CD4-positive, alpha-beta T cell treated with Interleukin-10 for 1 hour (primary cell): ENCODE measurements at regions not wholly inside any gene's neighbourhood (a gene's known extent, or its start where the extent isn't known, plus 50 kb on each side); places are given as distances from the start of the nearest gene placed in this dataset.
"Not testable (repeated sequence)": the region's sequence is repeated elsewhere in the genome, so short reads cannot be mapped to it uniquely, and the experiment has no call there.

Source experiments
- DNase-seq: peaks from one replicate; pipeline ENCODE4 v3.0.0-alpha.2; 2020

DNA sequence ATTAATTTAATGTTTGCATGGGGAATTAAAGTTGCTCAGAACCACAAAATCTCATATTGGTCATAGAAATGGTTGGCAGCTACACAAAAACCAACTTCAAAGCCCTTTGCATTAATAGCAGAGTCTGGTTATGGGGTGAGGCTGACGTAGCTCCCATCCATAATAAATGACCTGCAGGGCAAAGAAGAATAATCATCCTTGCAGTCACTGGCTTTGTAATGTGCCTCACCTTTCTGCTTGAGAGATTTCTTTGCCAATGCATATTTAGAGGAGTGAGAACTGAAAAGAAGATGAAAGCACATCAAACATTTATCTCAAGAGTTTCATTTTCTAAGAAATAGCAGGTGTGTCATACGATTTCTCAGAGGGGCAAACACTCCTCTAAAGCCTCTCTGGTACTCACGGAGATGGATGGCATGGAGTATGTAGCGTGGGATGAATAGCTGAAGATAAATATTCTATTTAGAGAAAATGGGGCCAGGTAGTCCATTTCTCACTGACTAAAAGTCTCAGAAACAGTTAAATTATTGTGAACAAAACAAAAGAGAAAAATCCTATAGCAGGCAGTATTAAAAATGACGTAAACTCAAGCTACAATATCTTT, 1491.9 kb downstream of the FAM181B start:
- no peak for DNase-seq

DNA sequence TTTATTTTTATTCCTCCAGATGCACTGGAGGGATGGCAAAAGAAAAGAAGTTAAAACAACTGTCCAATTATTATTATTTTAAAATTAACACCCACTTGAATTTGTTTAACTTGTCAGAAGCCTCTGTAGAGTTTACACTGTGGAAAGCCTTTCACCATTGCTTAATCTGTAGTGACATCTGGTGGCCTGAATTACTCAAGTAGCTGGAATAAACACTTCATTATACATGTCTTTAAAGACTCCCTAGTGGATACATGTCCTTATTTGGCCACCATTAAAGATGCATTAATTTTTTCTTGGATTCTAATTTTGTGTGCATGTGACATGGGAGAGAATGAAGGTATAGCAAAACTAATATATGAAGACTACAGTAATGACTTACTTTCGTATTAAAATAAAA, 1496.5 kb downstream of the FAM181B start:
- DNase-seq = no peak

- not testable (repeated sequence) for DNase-seq
These were observed 1506.3 kb downstream of the FAM181B start for GRCh38 chr11:81227409-81227808.

DNA sequence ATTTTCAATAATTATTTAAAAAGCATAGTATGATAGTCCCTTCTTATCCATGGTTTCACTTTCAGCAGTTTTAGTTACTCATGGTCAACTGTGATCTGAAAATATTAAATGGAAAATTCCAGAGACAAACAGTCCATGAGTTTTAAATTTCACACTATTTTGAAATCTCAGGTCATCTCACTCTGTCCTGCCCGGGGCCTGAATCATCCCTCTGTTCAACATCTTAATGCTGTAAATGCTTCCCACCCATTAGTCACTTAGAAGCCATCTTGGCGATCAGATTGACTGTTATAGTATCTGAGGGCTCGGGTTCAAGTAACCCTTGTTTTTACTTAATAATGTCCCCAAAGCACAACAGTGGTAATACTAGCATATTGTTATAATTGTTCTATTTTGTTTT, 1509.3 kb downstream of the FAM181B start:
- no peak for DNase-seq

- no peak for DNase-seq
These were observed 1511.2 kb downstream of the FAM181B start for GRCh38 chr11:81222491-81222890.

GRCh38 chr11:81220146-81220895, 1513.3 kb downstream of the FAM181B start:
- no peak for DNase-seq

DNA sequence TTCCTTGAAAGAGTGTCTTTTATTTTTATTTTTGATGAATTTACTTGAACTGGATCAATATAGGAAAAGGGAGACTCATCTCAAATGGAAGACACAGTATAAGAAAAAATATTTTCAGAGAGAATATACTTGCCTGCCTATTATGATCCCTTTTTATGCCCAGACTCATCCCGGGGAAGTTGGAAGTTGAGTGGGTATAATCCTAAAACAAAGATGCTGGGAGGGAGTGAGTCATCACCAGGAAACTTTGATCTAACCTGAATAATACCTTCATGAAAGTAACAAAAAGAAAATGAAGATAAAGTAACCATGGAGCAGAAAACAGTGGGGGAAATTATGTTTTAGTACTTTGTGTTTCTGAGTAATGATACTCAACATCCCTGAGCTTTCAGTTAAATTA, 1514.0 kb downstream of the FAM181B start:
- no peak for DNase-seq

- DNase-seq = no peak
These were observed 1515.2 kb downstream of the FAM181B start for GRCh38 chr11:81218440-81218839.

DNA sequence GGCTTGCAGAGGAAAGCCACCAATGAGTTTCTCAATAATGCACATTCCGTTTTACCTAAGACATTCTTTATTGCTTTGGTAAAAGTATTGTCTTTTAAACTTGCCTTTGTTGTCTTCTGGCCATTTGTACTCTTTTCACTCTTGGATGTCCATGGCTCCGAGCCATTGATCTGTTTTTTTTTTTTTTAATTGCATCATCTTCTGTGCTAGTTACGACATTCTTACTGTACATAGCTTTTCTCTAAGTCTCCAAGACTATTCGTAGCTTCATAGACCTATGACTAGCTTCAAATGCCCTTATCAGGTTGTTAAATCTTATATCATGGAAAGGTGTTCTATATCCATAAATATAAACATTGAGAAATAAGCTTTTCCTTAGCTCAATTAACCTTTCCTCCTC, 1522.6 kb downstream of the FAM181B start:
- DNase-seq = no peak

- no peak for DNase-seq
These were observed 1526.1 kb downstream of the FAM181B start for GRCh38 chr11:81207421-81208054.

DNA sequence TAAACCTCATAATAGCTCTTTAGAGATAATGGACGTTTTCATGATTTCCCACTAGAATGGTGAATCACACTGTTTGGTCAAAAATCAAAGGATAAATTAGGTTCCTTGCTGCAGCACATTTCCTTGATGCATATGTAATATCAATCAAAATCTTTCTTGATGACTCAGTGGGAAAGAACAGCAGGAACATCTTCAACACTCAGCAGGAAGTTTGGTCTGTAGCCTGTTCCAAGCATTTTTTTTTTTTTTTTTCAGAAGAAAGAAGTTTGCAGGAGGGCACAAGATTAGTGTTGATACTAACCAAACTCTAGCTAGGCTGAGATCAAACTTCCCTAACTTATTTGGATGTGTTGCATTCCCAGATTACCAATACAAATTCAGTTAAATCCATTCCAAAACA, 1529.8 kb downstream of the FAM181B start:
- no peak for DNase-seq

DNA sequence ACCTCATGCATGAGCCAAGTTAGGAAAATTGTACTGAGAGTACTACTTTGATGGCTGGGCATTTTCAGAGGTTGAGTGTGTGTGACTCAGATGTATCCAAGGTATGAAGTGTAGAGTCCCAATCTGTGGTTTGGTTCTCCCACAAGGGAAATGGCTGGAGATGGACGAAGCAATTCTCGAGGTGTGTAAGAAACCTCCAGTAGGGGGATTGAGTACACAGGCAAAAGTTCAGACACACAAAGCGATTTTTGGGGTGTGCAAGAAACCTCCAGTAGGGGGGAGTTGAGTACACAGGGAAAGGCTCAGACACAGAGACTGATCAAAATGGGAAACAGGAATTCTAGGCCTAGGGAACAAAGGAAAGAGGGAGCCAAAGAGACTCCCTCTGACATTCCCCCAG, 1536.3 kb downstream of the FAM181B start:
- no peak for DNase-seq

DNA sequence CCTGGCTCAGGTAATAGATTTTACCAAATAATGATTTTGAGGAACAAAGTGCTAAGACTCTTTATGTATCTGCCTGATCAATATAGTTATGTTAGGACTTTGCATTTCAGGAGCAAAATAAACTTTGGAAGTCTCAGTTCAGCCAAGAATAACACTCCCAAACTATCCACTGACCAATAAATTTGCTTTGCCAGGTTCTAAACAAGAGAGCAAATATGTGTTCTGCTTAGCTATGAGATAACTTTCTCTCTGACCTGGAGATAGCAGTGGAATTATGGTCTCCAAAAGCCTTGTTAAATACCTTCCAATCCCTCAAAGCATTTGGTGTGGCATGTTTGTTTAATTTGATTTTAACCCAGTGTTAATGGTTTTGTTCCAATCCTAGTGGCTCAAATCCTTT, 1541.1 kb downstream of the FAM181B start:
- no peak for DNase-seq

DNA sequence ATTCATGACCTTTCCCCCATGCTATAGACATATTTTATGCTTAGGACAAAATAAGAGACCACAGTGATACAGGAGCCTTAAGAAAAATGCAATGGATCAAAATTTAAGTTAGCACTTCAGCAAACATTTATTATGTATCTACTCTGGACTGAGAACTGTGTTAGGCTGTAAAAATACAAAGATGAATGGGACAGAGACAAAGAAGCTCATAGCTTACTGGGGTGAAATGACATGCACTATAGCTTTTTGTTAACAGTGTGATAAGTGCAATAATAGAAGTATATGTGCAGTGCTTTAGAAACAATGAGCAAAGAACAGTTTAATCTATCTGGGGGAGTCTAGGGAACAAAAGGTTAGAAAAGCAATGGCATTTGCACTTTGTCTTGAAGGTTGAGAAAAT, 1543.1 kb downstream of the FAM181B start:
- DNase-seq = no peak

GRCh38 chr11:81187033-81187432, 1546.6 kb downstream of the FAM181B start:
- not testable (repeated sequence) for DNase-seq

DNA sequence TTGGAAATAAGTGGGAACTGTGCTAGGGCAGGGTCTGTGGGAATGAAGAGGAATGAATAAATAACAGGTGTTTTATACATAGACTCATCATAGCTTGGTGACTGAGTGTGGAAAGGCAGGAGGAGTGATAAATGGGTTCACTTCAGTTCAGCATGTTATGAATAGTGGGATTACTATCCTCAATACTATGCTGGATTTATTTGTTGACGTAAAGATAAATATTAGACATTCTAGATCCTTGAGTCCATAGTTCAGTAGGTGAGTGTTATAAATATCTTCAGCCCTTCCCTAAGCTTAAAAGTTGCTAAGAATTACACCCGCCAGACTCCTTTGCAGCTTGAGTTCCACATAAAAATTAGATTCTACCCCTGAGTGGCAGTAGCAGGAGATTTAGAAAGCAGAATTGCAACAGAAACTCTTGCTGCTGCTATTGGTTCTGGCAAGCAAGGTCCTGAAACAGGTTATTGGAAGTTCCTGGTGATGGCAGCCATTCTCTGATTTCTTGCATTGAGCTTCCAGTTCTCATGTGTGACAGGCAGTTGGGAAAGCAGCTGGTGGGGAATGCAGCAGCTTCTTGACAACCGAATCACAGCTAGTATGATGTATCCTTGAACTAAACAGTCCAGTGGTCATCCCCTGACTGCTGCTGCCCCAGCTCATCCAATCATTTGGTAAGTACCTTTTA, 1558.9 kb downstream of the FAM181B start:
- DNase-seq = no peak

DNA sequence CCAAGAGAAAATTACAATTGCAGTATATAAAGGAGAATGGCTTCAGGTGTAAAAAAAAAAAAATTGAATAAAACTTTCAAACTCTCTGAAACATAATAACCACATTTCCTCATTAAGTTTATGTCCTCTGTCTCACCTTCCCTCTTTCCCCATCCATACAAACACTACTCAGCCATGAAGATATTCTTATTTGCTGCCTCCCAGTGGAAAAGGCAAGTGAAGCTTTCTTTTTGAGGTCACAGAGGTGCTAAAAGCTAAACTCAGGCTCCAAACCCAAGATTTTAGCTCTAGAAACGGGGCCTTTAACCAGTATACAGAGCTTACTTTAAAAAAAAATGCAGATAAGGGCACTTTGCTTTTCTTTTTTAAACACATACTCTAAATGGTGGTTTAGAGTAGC, 1568.5 kb downstream of the FAM181B start:
- no peak for DNase-seq

DNA sequence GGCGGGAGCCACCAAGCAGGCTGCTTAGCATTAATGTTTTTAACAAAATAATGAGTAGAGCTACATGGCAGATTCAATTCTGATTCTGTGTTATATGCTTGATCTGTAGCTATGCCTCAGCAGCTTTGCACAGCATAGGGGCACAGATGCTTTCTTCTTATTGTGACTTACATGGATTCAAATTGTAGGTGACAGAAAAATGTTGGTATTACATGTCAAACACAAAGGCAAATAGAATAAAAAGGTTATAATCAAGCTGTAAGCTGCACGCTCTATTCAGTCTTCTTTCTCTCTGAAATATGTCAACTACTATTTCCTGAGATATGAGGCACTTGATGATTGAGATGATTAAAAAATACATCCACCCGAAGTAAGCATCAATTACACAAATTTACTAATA, 1573.8 kb downstream of the FAM181B start:
- no peak for DNase-seq

DNA sequence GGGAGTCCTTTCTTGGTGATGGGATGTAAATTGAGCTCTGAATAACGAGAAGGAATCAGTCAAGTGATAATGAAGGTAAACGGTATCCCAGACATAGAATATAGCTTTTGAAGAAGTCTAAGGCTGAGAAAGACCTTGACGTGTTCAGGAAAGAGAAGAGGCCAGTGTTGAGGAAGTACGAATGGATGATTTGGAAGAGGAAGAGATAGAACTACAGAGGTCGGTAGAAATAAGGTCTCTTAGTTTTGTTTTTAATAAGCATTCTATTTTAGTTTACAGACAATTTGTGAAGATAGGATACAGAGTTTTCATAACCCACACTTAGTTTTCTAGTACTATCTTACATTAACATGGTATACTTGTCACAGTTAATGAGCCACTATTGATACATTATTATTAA, 1598.1 kb downstream of the FAM181B start:
- DNase-seq = no peak

GRCh38 chr11:81129618-81130017, 1604.0 kb downstream of the FAM181B start:
- DNase-seq = no peak

- DNase-seq = no peak
These were observed 1620.9 kb downstream of the FAM181B start for GRCh38 chr11:81112718-81113117.

- DNase-seq = no peak
These were observed 1629.6 kb downstream of the FAM181B start for GRCh38 chr11:81104051-81104450.

GRCh38 chr11:81098471-81098870, 1635.2 kb downstream of the FAM181B start:
- DNase-seq = no peak

DNA sequence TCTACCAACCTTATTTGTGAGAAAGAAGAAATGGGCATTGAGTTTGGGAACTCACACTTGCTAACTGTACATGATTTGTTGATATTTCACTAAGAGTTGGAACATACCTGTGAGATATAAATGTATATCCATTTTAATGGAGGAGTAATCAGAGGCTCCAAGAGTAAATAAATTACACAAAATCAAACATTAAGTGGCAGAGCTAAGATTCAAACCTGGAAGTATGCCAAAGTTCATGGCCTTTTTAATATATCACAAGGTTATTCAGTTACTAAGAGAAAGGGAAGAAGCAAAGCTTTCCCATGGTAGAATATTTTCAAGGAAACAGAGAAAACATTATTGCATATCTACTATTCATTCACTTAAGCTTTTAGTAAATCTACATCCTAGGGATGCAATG, 1641.1 kb downstream of the FAM181B start:
- no peak for DNase-seq
